WTC11 (cell line): ENCODE measurements at regions not wholly inside any gene's neighbourhood (a gene's known extent, or its start where the extent isn't known, plus 50 kb on each side); places are given as distances from the start of the nearest gene placed in this dataset.

Experiments used
- FOXJ3 ChIP-seq: sonication (generic); formaldehyde crosslinking; IDR thresholded peaks from 2 replicates; pipeline ENCODE4 v1.9.0; 2021; ENCODE audit warnings: missing genetic modification reagents, mild to moderate bottlenecking, borderline replicate concordance
- JUN ChIP-seq: sonication (generic); formaldehyde crosslinking; IDR thresholded peaks from 2 replicates; pipeline ENCODE4 v1.8.0; 2023; ENCODE audit warnings: mild to moderate bottlenecking, missing genetic modification reagents
- NFATC4 ChIP-seq: fragments of 250-450 bp; sonication (Bioruptor Pico); IDR thresholded peaks from 2 replicates; pipeline ENCODE4 v1.9.0; 2021; ENCODE audit warnings: mild to moderate bottlenecking
- SP1 ChIP-seq: sonication (generic); formaldehyde crosslinking; conservative IDR thresholded peaks from 2 replicates; pipeline ENCODE4 v1.8.1; 2022; ENCODE audit warnings: missing genetic modification reagents
- TP53 ChIP-seq: sonication (generic); formaldehyde crosslinking; IDR thresholded peaks from 2 replicates; pipeline ENCODE4 v1.8.1; 2023; ENCODE audit warnings: mild to moderate bottlenecking, missing genetic modification reagents
- TF ChIP-seq, protein P1 (sequence below): fragments of 200-600 bp; IDR thresholded peaks from 2 replicates; pipeline ENCODE4 v1.8.0; 2022; ENCODE audit warnings: antibody characterized with exemption
- TF ChIP-seq, protein P2 (sequence below): sonication (generic); formaldehyde crosslinking; IDR thresholded peaks from 2 replicates; pipeline ENCODE4 v1.8.1; 2023; ENCODE audit warnings: mild to moderate bottlenecking, moderate library complexity, missing genetic modification reagents
- TF ChIP-seq, protein P3 (sequence below): sonication (generic); formaldehyde crosslinking; IDR thresholded peaks from 2 replicates; pipeline ENCODE4 v1.8.1; 2023; ENCODE audit warnings: mild to moderate bottlenecking, missing genetic modification reagents, moderate library complexity

DNA sequence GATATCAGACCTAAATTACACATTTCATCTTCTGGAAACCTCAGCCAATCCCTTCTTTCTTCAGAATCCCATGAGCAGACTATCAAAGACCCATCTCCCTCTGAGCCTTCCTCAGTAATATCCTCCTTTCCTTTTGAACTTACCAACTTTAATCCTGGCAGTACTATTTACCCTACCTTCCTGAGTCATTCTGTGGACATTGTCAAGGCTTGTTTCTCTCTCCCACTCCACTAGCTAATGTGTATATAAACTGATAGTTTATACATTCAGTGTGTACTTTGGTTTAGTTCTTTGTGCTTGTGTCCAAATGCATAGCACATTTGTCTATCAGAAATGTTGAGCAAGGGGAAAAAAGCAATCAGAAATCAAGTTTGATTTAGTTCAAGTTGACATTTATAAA, 568.3 kb downstream of the CSNK1G3 start:
- TF ChIP-seq, protein P1, sequence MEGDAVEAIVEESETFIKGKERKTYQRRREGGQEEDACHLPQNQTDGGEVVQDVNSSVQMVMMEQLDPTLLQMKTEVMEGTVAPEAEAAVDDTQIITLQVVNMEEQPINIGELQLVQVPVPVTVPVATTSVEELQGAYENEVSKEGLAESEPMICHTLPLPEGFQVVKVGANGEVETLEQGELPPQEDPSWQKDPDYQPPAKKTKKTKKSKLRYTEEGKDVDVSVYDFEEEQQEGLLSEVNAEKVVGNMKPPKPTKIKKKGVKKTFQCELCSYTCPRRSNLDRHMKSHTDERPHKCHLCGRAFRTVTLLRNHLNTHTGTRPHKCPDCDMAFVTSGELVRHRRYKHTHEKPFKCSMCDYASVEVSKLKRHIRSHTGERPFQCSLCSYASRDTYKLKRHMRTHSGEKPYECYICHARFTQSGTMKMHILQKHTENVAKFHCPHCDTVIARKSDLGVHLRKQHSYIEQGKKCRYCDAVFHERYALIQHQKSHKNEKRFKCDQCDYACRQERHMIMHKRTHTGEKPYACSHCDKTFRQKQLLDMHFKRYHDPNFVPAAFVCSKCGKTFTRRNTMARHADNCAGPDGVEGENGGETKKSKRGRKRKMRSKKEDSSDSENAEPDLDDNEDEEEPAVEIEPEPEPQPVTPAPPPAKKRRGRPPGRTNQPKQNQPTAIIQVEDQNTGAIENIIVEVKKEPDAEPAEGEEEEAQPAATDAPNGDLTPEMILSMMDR, result no peak
- TF ChIP-seq, protein P2, sequence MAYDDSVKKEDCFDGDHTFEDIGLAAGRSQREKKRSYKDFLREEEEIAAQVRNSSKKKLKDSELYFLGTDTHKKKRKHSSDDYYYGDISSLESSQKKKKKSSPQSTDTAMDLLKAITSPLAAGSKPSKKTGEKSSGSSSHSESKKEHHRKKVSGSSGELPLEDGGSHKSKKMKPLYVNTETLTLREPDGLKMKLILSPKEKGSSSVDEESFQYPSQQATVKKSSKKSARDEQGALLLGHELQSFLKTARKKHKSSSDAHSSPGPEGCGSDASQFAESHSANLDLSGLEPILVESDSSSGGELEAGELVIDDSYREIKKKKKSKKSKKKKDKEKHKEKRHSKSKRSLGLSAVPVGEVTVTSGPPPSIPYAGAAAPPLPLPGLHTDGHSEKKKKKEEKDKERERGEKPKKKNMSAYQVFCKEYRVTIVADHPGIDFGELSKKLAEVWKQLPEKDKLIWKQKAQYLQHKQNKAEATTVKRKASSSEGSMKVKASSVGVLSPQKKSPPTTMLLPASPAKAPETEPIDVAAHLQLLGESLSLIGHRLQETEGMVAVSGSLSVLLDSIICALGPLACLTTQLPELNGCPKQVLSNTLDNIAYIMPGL (CRISPR knock-in tag), result no peak
- TF ChIP-seq, protein P3, sequence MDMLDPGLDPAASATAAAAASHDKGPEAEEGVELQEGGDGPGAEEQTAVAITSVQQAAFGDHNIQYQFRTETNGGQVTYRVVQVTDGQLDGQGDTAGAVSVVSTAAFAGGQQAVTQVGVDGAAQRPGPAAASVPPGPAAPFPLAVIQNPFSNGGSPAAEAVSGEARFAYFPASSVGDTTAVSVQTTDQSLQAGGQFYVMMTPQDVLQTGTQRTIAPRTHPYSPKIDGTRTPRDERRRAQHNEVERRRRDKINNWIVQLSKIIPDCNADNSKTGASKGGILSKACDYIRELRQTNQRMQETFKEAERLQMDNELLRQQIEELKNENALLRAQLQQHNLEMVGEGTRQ (CRISPR knock-in tag), result no peak
- TF ChIP-seq TP53 (CRISPR knock-in tag), result no peak
- TF ChIP-seq SP1 (CRISPR knock-in tag), result no peak
- no peak for TF ChIP-seq FOXJ3
- TF ChIP-seq JUN (CRISPR knock-in tag), result no peak
- no peak for TF ChIP-seq NFATC4
